H9 (cell line): ENCODE measurements at regions not wholly inside any gene's neighbourhood (a gene's known extent, or its start where the extent isn't known, plus 50 kb on each side); places are given as distances from the start of the nearest gene placed in this dataset.

Experiments
- DNase-seq: peaks from one replicate; pipeline ENCODE4 v3.0.0-alpha.2; 2017
- H2AFZ ChIP-seq: one replicate; pipeline ENCODE4 v1.6.1; 2013; ENCODE audit warnings: mild to moderate bottlenecking, low read length, control low read depth, moderate library complexity
- H2AK5ac ChIP-seq: 2 replicates; pipeline ENCODE4 v1.6.1; 2013; ENCODE audit warnings: low read length, control low read depth, mixed read lengths; ENCODE audit not compliant: insufficient read length
- H2BK120ac ChIP-seq: one replicate; pipeline ENCODE4 v1.6.1; 2013; ENCODE audit warnings: low read depth, mild to moderate bottlenecking, low read length, control low read depth, inconsistent platforms; ENCODE audit not compliant: poor library complexity, severe bottlenecking
- H2BK12ac ChIP-seq: 2 replicates; pipeline ENCODE4 v1.6.1; 2013; ENCODE audit warnings: low read length, control low read depth, mixed read lengths, low read depth; ENCODE audit not compliant: insufficient read length
- H2BK15ac ChIP-seq: 2 replicates; pipeline ENCODE4 v1.6.1; 2013; ENCODE audit warnings: low read depth, low read length, control low read depth
- H2BK20ac ChIP-seq: one replicate; pipeline ENCODE4 v1.6.1; 2013; ENCODE audit warnings: low read depth, mild to moderate bottlenecking, low read length, control low read depth, inconsistent platforms; ENCODE audit not compliant: poor library complexity, severe bottlenecking
- H2BK5ac ChIP-seq: 2 replicates; pipeline ENCODE4 v1.6.1; 2013; ENCODE audit warnings: low read length, control low read depth, mixed read lengths; ENCODE audit not compliant: insufficient read length
- H3K14ac ChIP-seq: 2 replicates; pipeline ENCODE4 v1.6.1; 2013; ENCODE audit warnings: low read length, control low read depth; ENCODE audit not compliant: insufficient read depth
- H3K18ac ChIP-seq: 2 replicates; pipeline ENCODE4 v1.6.1; 2013; ENCODE audit warnings: low read depth, mild to moderate bottlenecking, mixed read lengths, low read length, control low read depth; ENCODE audit not compliant: insufficient read length
- H3K23ac ChIP-seq: 2 replicates; pipeline ENCODE4 v1.6.1; 2013; ENCODE audit warnings: low read length, control low read depth, mixed read lengths, low read depth; ENCODE audit not compliant: insufficient read length
- H3K23me2 ChIP-seq: 2 replicates; pipeline ENCODE4 v1.6.1; 2013; ENCODE audit warnings: low read depth, mild to moderate bottlenecking, mixed read lengths, low read length, control low read depth; ENCODE audit not compliant: insufficient read length, poor library complexity, severe bottlenecking
- H3K27ac ChIP-seq: 2 replicates; pipeline ENCODE4 v1.5.1; 2013; ENCODE audit warnings: low read length, control low read depth, mixed read lengths, low read depth; ENCODE audit not compliant: insufficient read length
- H3K27me3 ChIP-seq: 2 replicates; pipeline ENCODE4 v1.6.1; 2013; ENCODE audit warnings: low read length, control low read depth, inconsistent platforms; ENCODE audit not compliant: insufficient read depth
- H3K4ac ChIP-seq: 2 replicates; pipeline ENCODE4 v1.6.1; 2013; ENCODE audit warnings: low read depth, mild to moderate bottlenecking, control low read depth, inconsistent platforms, low read length, moderate library complexity
- H3K4me1 ChIP-seq: 2 replicates; pipeline ENCODE4 v1.6.1; 2013; ENCODE audit warnings: low read length, control low read depth, inconsistent platforms; ENCODE audit not compliant: insufficient read depth
- H3K4me2 ChIP-seq: 2 replicates; pipeline ENCODE4 v1.6.1; 2013; ENCODE audit warnings: low read length, control low read depth, mixed read lengths; ENCODE audit not compliant: insufficient read length, insufficient read depth
- H3K56ac ChIP-seq: 2 replicates; pipeline ENCODE4 v1.6.1; 2013; ENCODE audit warnings: low read depth, mild to moderate bottlenecking, mixed read lengths, low read length, control low read depth; ENCODE audit not compliant: insufficient read length
- H3K79me1 ChIP-seq: 2 replicates; pipeline ENCODE4 v1.6.1; 2013; ENCODE audit warnings: low read depth, mild to moderate bottlenecking, moderate library complexity, low read length, control low read depth, inconsistent platforms; ENCODE audit not compliant: insufficient read depth, poor library complexity, severe bottlenecking
- H3K79me2 ChIP-seq: 2 replicates; pipeline ENCODE4 v1.6.1; 2013; ENCODE audit warnings: low read length, control low read depth, inconsistent platforms; ENCODE audit not compliant: insufficient read depth
- H3K9ac ChIP-seq: 2 replicates; pipeline ENCODE4 v1.6.1; 2013; ENCODE audit warnings: low read length, control low read depth, mixed read lengths; ENCODE audit not compliant: insufficient read length; ENCODE audit errors: extremely low read depth
- H3K9me3 ChIP-seq: one replicate; pipeline ENCODE4 v1.6.1; 2013; ENCODE audit warnings: low read depth, low read length, inconsistent platforms; ENCODE audit not compliant: control insufficient read depth
- H3T11ph ChIP-seq: one replicate; pipeline ENCODE4 v1.6.1; 2013; ENCODE audit warnings: mild to moderate bottlenecking, low read length, control low read depth, inconsistent platforms
- H4K20me1 ChIP-seq: one replicate; pipeline ENCODE4 v1.6.1; 2013; ENCODE audit not compliant: control insufficient read depth, insufficient read length, insufficient read depth
- H4K5ac ChIP-seq: 2 replicates; pipeline ENCODE4 v1.6.1; 2013; ENCODE audit warnings: low read depth, mild to moderate bottlenecking, mixed read lengths, low read length, control low read depth; ENCODE audit not compliant: insufficient read length
- H4K8ac ChIP-seq: replicated peaks from 2 replicates; pipeline ENCODE4 v1.6.1; 2013; ENCODE audit warnings: low read length, control low read depth, mixed read lengths, low read depth; ENCODE audit not compliant: insufficient read length
- H4K91ac ChIP-seq: 2 replicates; pipeline ENCODE4 v1.6.1; 2013; ENCODE audit warnings: low read depth, mild to moderate bottlenecking, moderate library complexity, mixed read lengths, low read length, control low read depth; ENCODE audit not compliant: insufficient read length
- H3K27ac Mint-ChIP-seq, 3 experiments: 2 replicates in 2 of 3; 3 replicates in 1 of 3; pipeline ENCODE4 v1.8.0; 2020 to 2021; ENCODE audit warnings: mixed read lengths in 3 of 3, mild to moderate bottlenecking in 1 of 3, moderate library complexity in 1 of 3
- H3K27me3 Mint-ChIP-seq: 2 replicates; pipeline ENCODE4 v1.8.0; 2021; ENCODE audit warnings: low read depth, mild to moderate bottlenecking, moderate library complexity, mixed read lengths
- H3K36me3 Mint-ChIP-seq, 3 experiments: 2 replicates in 2 of 3; 3 replicates in 1 of 3; pipeline ENCODE4 v1.8.0; 2020 to 2021; ENCODE audit warnings: low read depth in 3 of 3, mixed read lengths in 3 of 3; ENCODE audit not compliant: insufficient read depth in 1 of 3
- H3K4me1 Mint-ChIP-seq, 2 experiments: 2 replicates each; pipeline ENCODE4 v1.8.0; 2020; ENCODE audit warnings: mixed read lengths in 2 of 2
- H3K4me3 Mint-ChIP-seq, 2 experiments: 2 replicates in 1 of 2; 3 replicates in 1 of 2; pipeline ENCODE4 v1.8.0; 2020 to 2021; ENCODE audit warnings: mild to moderate bottlenecking in 2 of 2, mixed read lengths in 2 of 2, moderate library complexity in 1 of 2
- H3K9me3 Mint-ChIP-seq, 2 experiments: 2 replicates in 1 of 2; 3 replicates in 1 of 2; pipeline ENCODE4 v1.8.0; 2020; ENCODE audit warnings: mild to moderate bottlenecking in 2 of 2, mixed read lengths in 2 of 2, moderate library complexity in 1 of 2
- WGBS: extraction: QIAGEN DNeasy Blood & Tissue Kit; methylation state at CpG from one replicate; pipeline ENCODE4 v1.1.7; 2013; ENCODE audit warnings: missing lambda C conversion rate, low lambda C conversion rate, mixed read lengths; ENCODE audit not compliant: insufficient read length; ENCODE audit errors: extremely low coverage; 5-methylcytosine and 5-hydroxymethylcytosine counted together
- TF ChIP-seq, protein P1 (sequence below): fragments of 200-600 bp; sonication (generic); conservative IDR thresholded peaks from 3 replicates; pipeline ENCODE4 v1.8.0; 2021; ENCODE audit warnings: antibody characterized with exemption, mild to moderate bottlenecking

DNA sequence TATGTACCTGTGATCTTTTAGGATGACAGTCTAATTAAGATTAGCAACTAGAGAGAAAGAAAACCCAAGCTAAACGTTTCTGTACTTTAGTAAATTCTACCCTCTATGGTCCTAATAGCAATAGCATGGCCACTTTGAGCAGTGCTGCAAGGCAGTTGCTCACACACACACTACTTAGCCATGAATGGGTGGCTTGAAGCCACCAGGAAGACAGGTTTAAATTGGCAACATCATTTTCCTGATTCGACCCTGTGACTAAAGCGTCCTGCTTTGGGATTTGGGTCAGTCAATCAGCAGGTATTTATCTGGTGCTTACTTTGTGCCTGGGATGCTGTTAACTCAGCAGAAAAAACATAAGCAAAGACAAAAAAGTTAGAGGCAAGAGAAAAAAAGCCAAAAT, 150.6 kb downstream of the ARRDC3 start:
- H3K36me3 Mint-ChIP-seq: peaks cover 0 to 16% (median 0%) of the 10 kb centered on the region in 3 experiments; a peak in 3 of 7 replicates
- Histone ChIP-seq H3K56ac (no peak overlapping the region), H2AK5ac (no peak overlapping the region), H4K20me1 (no peaks in the 10 kb centered on the region), H3K18ac (no peak overlapping the region), H3K27me3 (no peaks in the 10 kb centered on the region), H3K9ac (no peak overlapping the region), H2BK12ac (no peak overlapping the region), H3K79me2 (no peaks in the 10 kb centered on the region), H2BK5ac (no peak overlapping the region), H3T11ph (no peak overlapping the region), H3K23ac (no peak overlapping the region), H3K4me2 (no peak overlapping the region), H2BK120ac (no peak overlapping the region), H3K23me2 (no peaks in the 10 kb centered on the region), H3K27ac (no peak overlapping the region), H2BK20ac (no peak overlapping the region), H4K91ac (no peak overlapping the region), H4K8ac (no peak overlapping the region), H2AFZ (no peak overlapping the region), H3K79me1 (no peaks in the 10 kb centered on the region), H3K14ac (no peak overlapping the region), H3K4me1 (no peaks in the 10 kb centered on the region), H4K5ac (no peak overlapping the region), H3K4ac (no peak overlapping the region), H2BK15ac (no peak overlapping the region), H3K9me3 (no peaks in the 10 kb centered on the region)
- peaks cover 6 to 14% of the 10 kb centered on the region in 2 experiments; a peak in 4 of 5 replicates for H3K9me3 Mint-ChIP-seq
- no peak overlapping the region; a peak in 2 of 7 replicates for H3K27ac Mint-ChIP-seq
- TF ChIP-seq, protein P1, sequence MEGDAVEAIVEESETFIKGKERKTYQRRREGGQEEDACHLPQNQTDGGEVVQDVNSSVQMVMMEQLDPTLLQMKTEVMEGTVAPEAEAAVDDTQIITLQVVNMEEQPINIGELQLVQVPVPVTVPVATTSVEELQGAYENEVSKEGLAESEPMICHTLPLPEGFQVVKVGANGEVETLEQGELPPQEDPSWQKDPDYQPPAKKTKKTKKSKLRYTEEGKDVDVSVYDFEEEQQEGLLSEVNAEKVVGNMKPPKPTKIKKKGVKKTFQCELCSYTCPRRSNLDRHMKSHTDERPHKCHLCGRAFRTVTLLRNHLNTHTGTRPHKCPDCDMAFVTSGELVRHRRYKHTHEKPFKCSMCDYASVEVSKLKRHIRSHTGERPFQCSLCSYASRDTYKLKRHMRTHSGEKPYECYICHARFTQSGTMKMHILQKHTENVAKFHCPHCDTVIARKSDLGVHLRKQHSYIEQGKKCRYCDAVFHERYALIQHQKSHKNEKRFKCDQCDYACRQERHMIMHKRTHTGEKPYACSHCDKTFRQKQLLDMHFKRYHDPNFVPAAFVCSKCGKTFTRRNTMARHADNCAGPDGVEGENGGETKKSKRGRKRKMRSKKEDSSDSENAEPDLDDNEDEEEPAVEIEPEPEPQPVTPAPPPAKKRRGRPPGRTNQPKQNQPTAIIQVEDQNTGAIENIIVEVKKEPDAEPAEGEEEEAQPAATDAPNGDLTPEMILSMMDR: no peak
- no CpG with 5 or more reads among the region's 3 CpGs for WGBS
- no peaks in the 10 kb centered on the region; a peak in 1 of 4 replicates for H3K4me1 Mint-ChIP-seq
- DNase-seq: no peak
- H3K4me3 Mint-ChIP-seq: no peak overlapping the region
- H3K27me3 Mint-ChIP-seq: no peaks in the 10 kb centered on the region
